ENCODE measurements at regions not wholly inside any gene's neighbourhood (a gene's known extent, or its start where the extent isn't known, plus 50 kb on each side); places are given as distances from the start of the nearest gene placed in this dataset.

DNA sequence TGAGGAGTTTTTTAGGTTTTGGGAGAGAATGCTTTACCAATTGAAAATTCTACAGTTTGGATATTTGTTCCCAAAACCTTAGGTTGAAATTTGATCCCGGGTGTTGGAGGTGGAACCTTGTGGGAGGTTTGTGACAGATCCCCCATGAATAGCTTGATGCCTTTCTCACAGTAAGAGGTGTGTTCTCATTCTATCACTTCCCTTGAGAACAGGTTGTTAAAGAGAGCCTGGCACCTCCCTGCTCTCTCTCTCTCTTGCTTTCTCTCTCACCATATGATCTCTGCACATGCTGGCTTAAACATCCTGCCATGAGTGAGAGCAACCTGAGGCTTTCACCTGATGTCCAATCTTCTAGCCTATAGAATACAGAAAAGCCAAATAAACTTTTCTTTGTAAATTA, 1475.5 kb upstream of the AGA start:
- TF ChIP-seq, protein P1, sequence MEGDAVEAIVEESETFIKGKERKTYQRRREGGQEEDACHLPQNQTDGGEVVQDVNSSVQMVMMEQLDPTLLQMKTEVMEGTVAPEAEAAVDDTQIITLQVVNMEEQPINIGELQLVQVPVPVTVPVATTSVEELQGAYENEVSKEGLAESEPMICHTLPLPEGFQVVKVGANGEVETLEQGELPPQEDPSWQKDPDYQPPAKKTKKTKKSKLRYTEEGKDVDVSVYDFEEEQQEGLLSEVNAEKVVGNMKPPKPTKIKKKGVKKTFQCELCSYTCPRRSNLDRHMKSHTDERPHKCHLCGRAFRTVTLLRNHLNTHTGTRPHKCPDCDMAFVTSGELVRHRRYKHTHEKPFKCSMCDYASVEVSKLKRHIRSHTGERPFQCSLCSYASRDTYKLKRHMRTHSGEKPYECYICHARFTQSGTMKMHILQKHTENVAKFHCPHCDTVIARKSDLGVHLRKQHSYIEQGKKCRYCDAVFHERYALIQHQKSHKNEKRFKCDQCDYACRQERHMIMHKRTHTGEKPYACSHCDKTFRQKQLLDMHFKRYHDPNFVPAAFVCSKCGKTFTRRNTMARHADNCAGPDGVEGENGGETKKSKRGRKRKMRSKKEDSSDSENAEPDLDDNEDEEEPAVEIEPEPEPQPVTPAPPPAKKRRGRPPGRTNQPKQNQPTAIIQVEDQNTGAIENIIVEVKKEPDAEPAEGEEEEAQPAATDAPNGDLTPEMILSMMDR (IDR thresholded peaks at IDR 0.05; ENCODE audit: insufficient read depth, low read length): no peak
- TF ChIP-seq REST (IDR thresholded peaks at IDR 0.05; ENCODE audit: insufficient replicate concordance, low read depth): no peak
- TF ChIP-seq SPI1 (IDR thresholded peaks at IDR 0.05; ENCODE audit: borderline replicate concordance, low read depth): no peak

Measured in HL-60 (cell line).